GM23338 (cell line): ENCODE measurements at regions not wholly inside any gene's neighbourhood (a gene's known extent, or its start where the extent isn't known, plus 50 kb on each side); places are given as distances from the start of the nearest gene placed in this dataset.

Experiments
- ATAC-seq: fragments of 200-7000 bp; cut with Tn5 transposase; 3 replicates; pipeline ENCODE4 v1.9.1; 2020
- DNase-seq: peaks from one replicate; pipeline ENCODE4 v3.0.0-alpha.2; 2015; ENCODE audit warnings: low spot score
- H2AFZ ChIP-seq: fragments of 200-600 bp; sonication (generic); 2 replicates; pipeline ENCODE4 v1.8.0; 2016; ENCODE audit warnings: antibody characterized with exemption, mild to moderate bottlenecking, moderate library complexity
- H3F3A ChIP-seq: fragments of 200-600 bp; sonication (generic); replicated peaks from 2 replicates; pipeline ENCODE4 v1.8.0; 2017; ENCODE audit warnings: antibody characterized with exemption, mixed run types, low read depth
- H3K27ac ChIP-seq: fragments of 200-600 bp; sonication (generic); 2 replicates; pipeline ENCODE4 v1.6.1; 2016; ENCODE audit warnings: low read depth
- H3K27me3 ChIP-seq: fragments of 200-600 bp; sonication (generic); 2 replicates; pipeline ENCODE4 v1.8.0; 2016; ENCODE audit warnings: mild to moderate bottlenecking, mixed run types, moderate library complexity; ENCODE audit not compliant: insufficient read depth
- H3K36me3 ChIP-seq: fragments of 200-600 bp; sonication (generic); 2 replicates; pipeline ENCODE4 v1.8.0; 2016; ENCODE audit warnings: mild to moderate bottlenecking; ENCODE audit not compliant: insufficient read depth
- H3K4me1 ChIP-seq: fragments of 200-600 bp; sonication (generic); 2 replicates; pipeline ENCODE4 v1.8.0; 2016; ENCODE audit warnings: mild to moderate bottlenecking, moderate library complexity; ENCODE audit not compliant: insufficient read depth
- H3K4me2 ChIP-seq: fragments of 200-600 bp; sonication (generic); 2 replicates; pipeline ENCODE4 v1.7.1; 2017; ENCODE audit warnings: mixed run types
- H3K4me3 ChIP-seq: fragments of 200-600 bp; sonication (generic); 2 replicates; pipeline ENCODE4 v1.6.1; 2016; ENCODE audit warnings: mixed run types
- H3K79me2 ChIP-seq: fragments of 200-600 bp; sonication (generic); replicated peaks from 2 replicates; pipeline ENCODE4 v1.8.0; 2017; ENCODE audit warnings: mild to moderate bottlenecking; ENCODE audit not compliant: insufficient read depth
- H3K9me2 ChIP-seq: fragments of 200-600 bp; sonication (generic); 2 replicates; pipeline ENCODE4 v1.8.0; 2017; ENCODE audit not compliant: insufficient read depth
- H4K20me1 ChIP-seq: fragments of 200-600 bp; sonication (generic); replicated peaks from 2 replicates; pipeline ENCODE4 v1.8.0; 2017; ENCODE audit warnings: mild to moderate bottlenecking; ENCODE audit not compliant: insufficient read depth
- H3K27ac Mint-ChIP-seq: 2 replicates; pipeline ENCODE4 v1.8.0; 2020; ENCODE audit warnings: inconsistent platforms, mild to moderate bottlenecking, moderate library complexity, mixed read lengths
- H3K27me3 Mint-ChIP-seq: 3 replicates; pipeline ENCODE4 v1.8.0; 2022; ENCODE audit warnings: low read depth, mild to moderate bottlenecking, moderate library complexity, mixed read lengths, inconsistent platforms; ENCODE audit not compliant: insufficient read depth, poor library complexity
- H3K36me3 Mint-ChIP-seq: 3 replicates; pipeline ENCODE4 v1.8.0; 2021; ENCODE audit warnings: low read depth, mild to moderate bottlenecking, inconsistent platforms, moderate library complexity, mixed read lengths
- H3K4me1 Mint-ChIP-seq: 3 replicates; pipeline ENCODE4 v1.8.0; 2020; ENCODE audit warnings: mild to moderate bottlenecking, inconsistent platforms, mixed read lengths
- H3K4me3 Mint-ChIP-seq: 3 replicates; pipeline ENCODE4 v1.8.0; 2021; ENCODE audit warnings: moderate library complexity, mild to moderate bottlenecking, inconsistent platforms, mixed read lengths
- H3K9me3 Mint-ChIP-seq: 3 replicates; pipeline ENCODE4 v1.8.0; 2020; ENCODE audit warnings: moderate library complexity, mild to moderate bottlenecking, inconsistent platforms, mixed read lengths
- EZH2phosphoT487 ChIP-seq: fragments of 200-600 bp; sonication (generic); IDR thresholded peaks from one replicate; pipeline ENCODE4 v1.8.1; 2018; ENCODE audit warnings: antibody characterized with exemption; ENCODE audit not compliant: unreplicated experiment
- NANOG ChIP-seq: IDR thresholded peaks from 2 replicates; pipeline ENCODE4 v1.6.1; 2016; ENCODE audit warnings: antibody characterized with exemption, borderline replicate concordance
- STAT1 ChIP-seq: IDR thresholded peaks from one replicate; pipeline ENCODE4 v1.6.1; 2016; ENCODE audit warnings: antibody characterized with exemption; ENCODE audit not compliant: unreplicated experiment
- ZNF114 ChIP-seq: fragments of 250-450 bp; sonication (Bioruptor Pico); IDR thresholded peaks from 2 replicates; pipeline ENCODE4 v1.5.0; 2020; ENCODE audit warnings: mild to moderate bottlenecking, moderate library complexity
- ZNF331 ChIP-seq: fragments of 250-450 bp; sonication (Bioruptor Pico); IDR thresholded peaks from 2 replicates; pipeline ENCODE4 v1.5.0; 2020; ENCODE audit warnings: low read depth, mild to moderate bottlenecking, moderate library complexity
- ZNF462 ChIP-seq: fragments of 250-450 bp; sonication (Bioruptor Pico); IDR thresholded peaks from 2 replicates; pipeline ENCODE4 v1.5.0; 2020; ENCODE audit warnings: mild to moderate bottlenecking, moderate library complexity

- no peaks in the 10 kb centered on the region for H3K9me2 ChIP-seq
- H3K4me3 Mint-ChIP-seq, result no peak overlapping the region
- H3K9me3 Mint-ChIP-seq, result no peaks in the 10 kb centered on the region; the same call in 2 of the 3 replicates
- H3K4me2 ChIP-seq, result no peak overlapping the region
- H3K27ac Mint-ChIP-seq, result no peak overlapping the region
- H2AFZ ChIP-seq, result no peak overlapping the region
- H3F3A ChIP-seq, result no peaks in the 10 kb centered on the region
- no peaks in the 10 kb centered on the region for H3K4me1 Mint-ChIP-seq
- DNase-seq, result no peak
- no peak for ATAC-seq
- no peaks in the 10 kb centered on the region for H3K79me2 ChIP-seq
- H3K4me3 ChIP-seq, result no peak overlapping the region
- no peaks in the 10 kb centered on the region for H4K20me1 ChIP-seq
- H3K36me3 Mint-ChIP-seq, result no peaks in the 10 kb centered on the region
- H3K27ac ChIP-seq, result no peak overlapping the region
- TF ChIP-seq ZNF114 (CRISPR knock-in tag) (no peak), EZH2phosphoT487 (no peak), ZNF462 (CRISPR knock-in tag) (no peak), STAT1 (no peak), ZNF331 (CRISPR knock-in tag) (no peak), NANOG (no peak)
- H3K4me1 ChIP-seq, result no peaks in the 10 kb centered on the region
- no peaks in the 10 kb centered on the region for H3K36me3 ChIP-seq
- no peaks in the 10 kb centered on the region for H3K27me3 ChIP-seq
- no peaks in the 10 kb centered on the region for H3K27me3 Mint-ChIP-seq
Observed at GRCh38 chr2:128504246-128505149, 185.8 kb upstream of the HS6ST1 start.
